HuH-7.5 (cell line): ENCODE measurements at regions not wholly inside any gene's neighbourhood (a gene's known extent, or its start where the extent isn't known, plus 50 kb on each side); places are given as distances from the start of the nearest gene placed in this dataset.
"Not testable (repeated sequence)": the region's sequence is repeated elsewhere in the genome, so short reads cannot be mapped to it uniquely, and the experiment has no call there.

Experiments
- DNase-seq: peaks from one replicate; pipeline ENCODE4 v3.0.0; 2011; ENCODE audit warnings: low spot score

GRCh38 chr3:176870451-176870850 is 326.8 kb downstream of the TBL1XR1 start:
- no peak for DNase-seq

- DNase-seq = no peak
Measured at GRCh38 chr3:176867681-176868663, 329.3 kb downstream of the TBL1XR1 start.

GRCh38 chr3:176861137-176861536 is 336.1 kb downstream of the TBL1XR1 start:
- no peak for DNase-seq

- no peak for DNase-seq
Measured at GRCh38 chr3:176856721-176857120, 340.6 kb downstream of the TBL1XR1 start.

- DNase-seq = no peak
Measured at GRCh38 chr3:176855901-176856486, 341.3 kb downstream of the TBL1XR1 start.

- DNase-seq = no peak
Measured at GRCh38 chr3:176855213-176855612, 342.1 kb downstream of the TBL1XR1 start.

GRCh38 chr3:176850498-176850897 is 346.8 kb downstream of the TBL1XR1 start:
- no peak for DNase-seq

GRCh38 chr3:176848431-176849214 is 348.7 kb downstream of the TBL1XR1 start:
- no peak for DNase-seq

- no peak for DNase-seq
Measured at GRCh38 chr3:176842914-176843313, 354.4 kb downstream of the TBL1XR1 start.

- DNase-seq = no peak
Measured at GRCh38 chr3:176840641-176841286, 356.5 kb downstream of the TBL1XR1 start.

- DNase-seq = no peak
Measured at GRCh38 chr3:176839901-176840300, 357.4 kb downstream of the TBL1XR1 start.

GRCh38 chr3:176839466-176839865 is 357.8 kb downstream of the TBL1XR1 start:
- DNase-seq = no peak

- DNase-seq = not testable (repeated sequence)
Measured at GRCh38 chr3:176827244-176827643, 370.0 kb downstream of the TBL1XR1 start.

- DNase-seq = no peak
Measured at GRCh38 chr3:176824811-176825210, 372.5 kb downstream of the TBL1XR1 start.

- DNase-seq = no peak
Measured at GRCh38 chr3:176820764-176821163, 376.5 kb downstream of the TBL1XR1 start.

- no peak for DNase-seq
Measured at GRCh38 chr3:176816937-176817336, 380.3 kb downstream of the TBL1XR1 start.

GRCh38 chr3:176814285-176814684 is 383.0 kb downstream of the TBL1XR1 start:
- peak; percentile 51 for DNase-seq

GRCh38 chr3:176807938-176808337 is 389.3 kb downstream of the TBL1XR1 start:
- no peak for DNase-seq

GRCh38 chr3:176799675-176800074 is 397.6 kb downstream of the TBL1XR1 start:
- no peak for DNase-seq

GRCh38 chr3:176798680-176799079 is 398.6 kb downstream of the TBL1XR1 start:
- DNase-seq = no peak

GRCh38 chr3:176796371-176796770 is 400.9 kb downstream of the TBL1XR1 start:
- DNase-seq = no peak

GRCh38 chr3:176795891-176796290 is 401.4 kb downstream of the TBL1XR1 start:
- no peak for DNase-seq
